Breast epithelium (tissue), 3 donors: ENCODE measurements at regions not wholly inside any gene's neighbourhood (a gene's known extent, or its start where the extent isn't known, plus 50 kb on each side); places are given as distances from the start of the nearest gene placed in this dataset.

Experiments
- POLR2A ChIP-seq: fragments of 450-650 bp; IDR thresholded peaks from one replicate; pipeline ENCODE4 v1.6.1; 2016; ENCODE audit warnings: antibody characterized with exemption, mild to moderate bottlenecking, moderate library complexity
- POLR2AphosphoS5 ChIP-seq, 3 donors: sonication (generic); formaldehyde crosslinking; IDR thresholded peaks; one replicate each; pipeline ENCODE4 v1.6.1; 2017; ENCODE audit warnings: antibody characterized with exemption in 3 of 3
- TF ChIP-seq, protein P1 (sequence below), 3 donors: fragments of 450-650 bp; IDR thresholded peaks; one replicate each; pipeline ENCODE4 v1.5.1; 2016 to 2017; ENCODE audit warnings: antibody characterized with exemption in 3 of 3, mild to moderate bottlenecking in 3 of 3, moderate library complexity in 3 of 3

DNA sequence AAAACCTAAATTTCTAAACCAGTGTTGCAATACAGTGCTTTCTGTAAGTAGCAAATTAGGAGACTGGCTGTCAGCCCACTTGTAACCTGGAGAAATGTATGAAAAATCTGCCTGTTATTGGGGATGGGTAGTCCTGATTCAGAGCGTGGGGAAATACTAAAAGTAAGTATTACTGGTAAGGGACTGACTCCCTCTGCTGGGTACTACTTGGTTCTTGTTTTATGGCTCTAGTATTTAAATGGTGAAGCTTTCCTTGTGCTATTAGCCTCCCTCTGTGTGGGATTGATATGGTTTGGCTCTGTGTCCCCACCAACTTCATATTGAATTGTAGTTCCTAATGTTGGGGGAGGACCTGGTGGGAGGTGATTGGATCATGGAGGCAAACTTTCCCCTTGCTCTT, 886.1 kb downstream of the SORCS1 start:
- TF ChIP-seq, protein P1, sequence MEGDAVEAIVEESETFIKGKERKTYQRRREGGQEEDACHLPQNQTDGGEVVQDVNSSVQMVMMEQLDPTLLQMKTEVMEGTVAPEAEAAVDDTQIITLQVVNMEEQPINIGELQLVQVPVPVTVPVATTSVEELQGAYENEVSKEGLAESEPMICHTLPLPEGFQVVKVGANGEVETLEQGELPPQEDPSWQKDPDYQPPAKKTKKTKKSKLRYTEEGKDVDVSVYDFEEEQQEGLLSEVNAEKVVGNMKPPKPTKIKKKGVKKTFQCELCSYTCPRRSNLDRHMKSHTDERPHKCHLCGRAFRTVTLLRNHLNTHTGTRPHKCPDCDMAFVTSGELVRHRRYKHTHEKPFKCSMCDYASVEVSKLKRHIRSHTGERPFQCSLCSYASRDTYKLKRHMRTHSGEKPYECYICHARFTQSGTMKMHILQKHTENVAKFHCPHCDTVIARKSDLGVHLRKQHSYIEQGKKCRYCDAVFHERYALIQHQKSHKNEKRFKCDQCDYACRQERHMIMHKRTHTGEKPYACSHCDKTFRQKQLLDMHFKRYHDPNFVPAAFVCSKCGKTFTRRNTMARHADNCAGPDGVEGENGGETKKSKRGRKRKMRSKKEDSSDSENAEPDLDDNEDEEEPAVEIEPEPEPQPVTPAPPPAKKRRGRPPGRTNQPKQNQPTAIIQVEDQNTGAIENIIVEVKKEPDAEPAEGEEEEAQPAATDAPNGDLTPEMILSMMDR (IDR thresholded peaks at IDR 0.05), result no peak
- TF ChIP-seq POLR2AphosphoS5 (IDR thresholded peaks at IDR 0.05) (no peak), POLR2A (no peak)
